Tibial nerve (tissue), 4 donors: ENCODE measurements at regions not wholly inside any gene's neighbourhood (a gene's known extent, or its start where the extent isn't known, plus 50 kb on each side); places are given as distances from the start of the nearest gene placed in this dataset.
"Not testable (repeated sequence)": the region's sequence is repeated elsewhere in the genome, so short reads cannot be mapped to it uniquely, and the experiment has no call there.

ENCODE experiments used
- DNase-seq, 2 donors: peaks; one replicate each; pipeline ENCODE4 v3.0.0-alpha.2; 2019; ENCODE audit warnings: low spot score in 2 of 2
- H3K27ac ChIP-seq, 4 donors: fragments of 200-600 bp; sonication (generic) in 3 of 4; one replicate each; pipeline ENCODE4 v1.5.1; 2017 to 2019; ENCODE audit warnings: mild to moderate bottlenecking in 1 of 4
- H3K27me3 ChIP-seq, 2 donors: fragments of 200-600 bp; sonication (generic) in 1 of 2; one replicate each; pipeline versions ENCODE4 v1.5.1 to v1.6.0; 2017 to 2019
- H3K36me3 ChIP-seq, 3 donors: fragments of 200-600 bp; sonication (generic); one replicate each; pipeline ENCODE4 v1.5.1; 2018 to 2019
- H3K4me1 ChIP-seq, 4 donors: fragments of 200-600 bp; sonication (generic) in 3 of 4; one replicate each; pipeline ENCODE4 v1.5.1; 2017 to 2019
- H3K4me3 ChIP-seq, 4 donors: fragments of 200-600 bp; sonication (generic) in 3 of 4; one replicate each; pipeline ENCODE4 v1.5.1; 2017 to 2019; ENCODE audit warnings: mild to moderate bottlenecking in 1 of 4, moderate library complexity in 1 of 4
- H3K9me3 ChIP-seq, 4 donors: fragments of 200-600 bp; sonication (generic) in 3 of 4; one replicate each; pipeline ENCODE4 v1.5.1; 2017 to 2019
- EP300 ChIP-seq, 2 donors: sonication (generic); formaldehyde crosslinking; IDR thresholded peaks; one replicate each; pipeline ENCODE4 v1.6.1; 2017; ENCODE audit warnings: antibody characterized with exemption in 2 of 2, mild to moderate bottlenecking in 1 of 2
- POLR2A ChIP-seq, 2 donors: fragments of 450-650 bp; IDR thresholded peaks; one replicate each; pipeline ENCODE4 v1.6.1; 2017; ENCODE audit warnings: antibody characterized with exemption in 2 of 2, mild to moderate bottlenecking in 2 of 2, moderate library complexity in 2 of 2
- WGBS, 2 donors: methylation state at CpG; one replicate each; pipeline ENCODE4 v1.1.5; 2018; 5-methylcytosine and 5-hydroxymethylcytosine counted together
- TF ChIP-seq, protein P1 (sequence below), 5 experiments: fragments of 200-600 bp in 3 of 5; fragments of 450-650 bp in 2 of 5; sonication (generic) in 3 of 5; IDR thresholded peaks; one replicate each; pipeline ENCODE4 v1.5.1; 2016 to 2019; ENCODE audit warnings: antibody characterized with exemption in 5 of 5, mild to moderate bottlenecking in 3 of 5, moderate library complexity in 2 of 5

DNA sequence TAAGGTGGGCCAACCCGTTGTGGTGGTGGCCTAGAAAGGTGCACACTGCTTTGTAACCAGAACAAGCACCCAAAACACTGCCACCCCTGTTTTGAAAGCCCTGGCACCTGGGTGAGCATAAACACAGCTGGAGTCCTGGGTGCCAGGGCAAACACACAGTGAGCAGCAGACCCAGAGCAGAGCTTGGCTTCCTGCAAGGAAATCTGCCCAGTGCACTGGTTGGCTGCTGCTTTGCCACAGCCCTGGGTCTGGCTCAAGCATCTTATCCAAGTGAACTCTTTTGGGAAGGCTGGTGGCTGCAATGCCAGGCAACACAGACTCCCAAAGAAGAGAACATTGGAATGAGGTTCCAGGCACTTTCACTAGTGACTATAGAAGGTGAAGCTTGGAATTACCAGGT, 145.5 kb upstream of the PDE1C start:
- Histone ChIP-seq H3K36me3 (no peaks in the 10 kb centered on the region), H3K4me1 (peaks cover 0 to 16% (median 8%) of the 10 kb centered on the region in 4 donors), H3K4me3 (no peak overlapping the region), H3K9me3 (no peaks in the 10 kb centered on the region), H3K27ac (no peak overlapping the region), H3K27me3 (no peaks in the 10 kb centered on the region)
- DNase-seq, result no peak
- whole genome bisulfite sequencing, 2 donors, result 81 to 95% methylated on average over 1 of the region's 1 CpG
- TF ChIP-seq EP300 (IDR thresholded peaks at IDR 0.05) (no peak), POLR2A (IDR thresholded peaks at IDR 0.05) (no peak)
- TF ChIP-seq, protein P1, sequence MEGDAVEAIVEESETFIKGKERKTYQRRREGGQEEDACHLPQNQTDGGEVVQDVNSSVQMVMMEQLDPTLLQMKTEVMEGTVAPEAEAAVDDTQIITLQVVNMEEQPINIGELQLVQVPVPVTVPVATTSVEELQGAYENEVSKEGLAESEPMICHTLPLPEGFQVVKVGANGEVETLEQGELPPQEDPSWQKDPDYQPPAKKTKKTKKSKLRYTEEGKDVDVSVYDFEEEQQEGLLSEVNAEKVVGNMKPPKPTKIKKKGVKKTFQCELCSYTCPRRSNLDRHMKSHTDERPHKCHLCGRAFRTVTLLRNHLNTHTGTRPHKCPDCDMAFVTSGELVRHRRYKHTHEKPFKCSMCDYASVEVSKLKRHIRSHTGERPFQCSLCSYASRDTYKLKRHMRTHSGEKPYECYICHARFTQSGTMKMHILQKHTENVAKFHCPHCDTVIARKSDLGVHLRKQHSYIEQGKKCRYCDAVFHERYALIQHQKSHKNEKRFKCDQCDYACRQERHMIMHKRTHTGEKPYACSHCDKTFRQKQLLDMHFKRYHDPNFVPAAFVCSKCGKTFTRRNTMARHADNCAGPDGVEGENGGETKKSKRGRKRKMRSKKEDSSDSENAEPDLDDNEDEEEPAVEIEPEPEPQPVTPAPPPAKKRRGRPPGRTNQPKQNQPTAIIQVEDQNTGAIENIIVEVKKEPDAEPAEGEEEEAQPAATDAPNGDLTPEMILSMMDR (IDR thresholded peaks at IDR 0.05), result no peak

DNA sequence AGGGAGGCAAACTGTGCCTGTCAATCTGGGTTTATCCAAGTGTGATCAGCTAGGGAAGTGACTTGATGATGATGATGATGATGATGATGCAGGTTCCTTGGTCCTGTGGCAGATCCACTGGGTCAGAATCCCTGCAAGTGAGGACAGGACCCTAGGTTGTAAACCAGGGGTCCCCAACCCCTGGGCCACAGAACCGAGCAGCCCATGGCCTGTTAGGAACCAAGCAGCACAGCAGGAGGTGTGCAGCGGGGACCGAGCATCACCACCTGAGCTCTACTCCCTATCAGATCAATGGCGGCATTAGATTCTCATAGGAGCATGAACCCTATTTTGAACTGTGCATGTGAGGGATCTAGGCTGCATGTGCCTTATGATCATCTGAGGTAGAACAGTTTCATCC, 144.7 kb upstream of the PDE1C start:
- 85 to 93% methylated on average over 4 of the region's 4 CpGs for WGBS, 2 donors
- Histone ChIP-seq H3K27ac (no peak overlapping the region), H3K36me3 (no peaks in the 10 kb centered on the region), H3K4me3 (no peak overlapping the region), H3K27me3 (no peaks in the 10 kb centered on the region), H3K9me3 (no peaks in the 10 kb centered on the region), H3K4me1 (peaks cover 0 to 16% (median 8%) of the 10 kb centered on the region in 4 donors)
- TF ChIP-seq EP300 (IDR thresholded peaks at IDR 0.05) (no peak), POLR2A (IDR thresholded peaks at IDR 0.05) (no peak)
- TF ChIP-seq, protein P1 (IDR thresholded peaks at IDR 0.05), result no peak
- no peak for DNase-seq

DNA sequence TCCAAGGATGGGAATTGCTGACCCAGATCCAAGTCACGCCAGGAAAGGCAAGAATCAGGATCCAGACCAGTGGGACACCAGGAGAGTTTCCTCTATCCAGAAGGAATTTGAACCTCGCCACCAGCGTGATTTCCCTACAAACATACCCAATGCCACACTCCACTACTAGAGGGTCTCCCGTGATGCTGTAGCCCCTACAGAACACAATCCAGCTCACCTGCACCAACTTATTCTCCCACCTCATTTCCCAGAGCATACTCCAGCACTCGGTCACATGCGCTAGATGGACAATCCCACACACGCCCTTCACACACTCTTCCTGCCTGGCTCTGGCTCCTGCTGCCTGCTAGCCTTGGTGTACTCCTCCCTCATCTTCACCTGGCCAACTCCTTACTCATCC, 142.1 kb upstream of the PDE1C start:
- 87 to 92% methylated on average over 7 of the region's 7 CpGs for WGBS, 2 donors
- TF ChIP-seq POLR2A (IDR thresholded peaks at IDR 0.05), result no peak
- TF ChIP-seq EP300 (IDR thresholded peaks at IDR 0.05), result no peak
- H3K36me3 ChIP-seq, result no peaks in the 10 kb centered on the region
- H3K4me3 ChIP-seq, result no peak overlapping the region
- no peaks in the 10 kb centered on the region for H3K9me3 ChIP-seq
- H3K4me1 ChIP-seq, result peaks cover 0 to 9% (median 3%) of the 10 kb centered on the region in 4 donors
- no peak for DNase-seq
- no peak overlapping the region for H3K27ac ChIP-seq
- H3K27me3 ChIP-seq, result no peaks in the 10 kb centered on the region

DNA sequence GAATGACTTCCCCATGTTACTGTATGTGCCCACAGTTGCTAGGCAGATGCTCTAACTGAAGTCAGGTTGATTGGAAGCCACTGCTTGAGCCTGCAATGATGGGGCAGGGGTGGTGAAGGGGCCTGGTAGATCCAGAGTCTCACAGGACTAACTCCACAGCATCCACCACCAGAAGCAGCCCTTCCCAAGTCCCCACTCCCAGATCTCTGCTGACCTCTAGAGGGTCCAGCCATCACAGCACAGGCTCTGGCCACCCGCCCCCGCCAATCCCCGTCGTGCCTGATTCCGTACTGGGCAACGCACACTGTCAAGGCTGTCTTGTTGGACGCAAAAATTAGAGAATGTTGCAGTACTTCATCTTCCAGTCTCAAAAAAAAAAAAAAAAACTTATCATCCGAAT, 136.8 kb upstream of the PDE1C start:
- no peak for DNase-seq
- 38 to 51% methylated on average over 8 of the region's 8 CpGs for WGBS, 2 donors
- peaks cover 0 to 7% (median 0%) of the 10 kb centered on the region in 4 donors for H3K4me1 ChIP-seq
- no peak overlapping the region for H3K4me3 ChIP-seq
- no peaks in the 10 kb centered on the region for H3K36me3 ChIP-seq
- no peak overlapping the region for H3K27ac ChIP-seq
- no peaks in the 10 kb centered on the region for H3K27me3 ChIP-seq
- TF ChIP-seq, protein P1 (IDR thresholded peaks at IDR 0.05), result no peak
- TF ChIP-seq POLR2A (IDR thresholded peaks at IDR 0.05) (no peak), EP300 (IDR thresholded peaks at IDR 0.05) (no peak)
- H3K9me3 ChIP-seq, result no peaks in the 10 kb centered on the region

DNA sequence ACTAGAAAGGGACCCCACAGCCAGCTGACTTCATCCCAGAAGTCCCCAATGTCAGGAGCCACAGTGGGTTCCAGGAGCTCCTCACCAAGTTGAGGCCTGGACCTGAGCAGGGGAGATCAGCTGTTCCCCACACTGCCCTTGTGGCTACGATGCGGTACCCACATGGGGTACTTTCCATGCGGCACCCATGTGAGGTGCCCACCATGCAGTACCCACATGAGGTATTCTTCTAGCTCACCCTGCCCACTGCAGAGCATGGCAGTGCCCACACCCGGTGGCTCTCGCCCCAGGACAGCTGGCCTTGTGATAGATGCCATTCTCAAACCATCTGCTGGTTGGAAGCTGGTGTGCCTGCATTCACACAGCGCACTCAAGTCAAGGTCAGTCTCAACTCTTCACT, 136.3 kb upstream of the PDE1C start:
- no peak for DNase-seq
- 95 to 98% methylated on average over 6 of the region's 6 CpGs for WGBS, 2 donors
- Histone ChIP-seq H3K27me3 (no peaks in the 10 kb centered on the region), H3K9me3 (no peaks in the 10 kb centered on the region), H3K4me1 (peaks cover 0 to 7% (median 0%) of the 10 kb centered on the region in 4 donors), H3K4me3 (no peak overlapping the region), H3K27ac (no peak overlapping the region), H3K36me3 (no peaks in the 10 kb centered on the region)
- TF ChIP-seq POLR2A (IDR thresholded peaks at IDR 0.05) (no peak), EP300 (IDR thresholded peaks at IDR 0.05) (no peak)
- TF ChIP-seq, protein P1 (IDR thresholded peaks at IDR 0.05), result no peak

DNA sequence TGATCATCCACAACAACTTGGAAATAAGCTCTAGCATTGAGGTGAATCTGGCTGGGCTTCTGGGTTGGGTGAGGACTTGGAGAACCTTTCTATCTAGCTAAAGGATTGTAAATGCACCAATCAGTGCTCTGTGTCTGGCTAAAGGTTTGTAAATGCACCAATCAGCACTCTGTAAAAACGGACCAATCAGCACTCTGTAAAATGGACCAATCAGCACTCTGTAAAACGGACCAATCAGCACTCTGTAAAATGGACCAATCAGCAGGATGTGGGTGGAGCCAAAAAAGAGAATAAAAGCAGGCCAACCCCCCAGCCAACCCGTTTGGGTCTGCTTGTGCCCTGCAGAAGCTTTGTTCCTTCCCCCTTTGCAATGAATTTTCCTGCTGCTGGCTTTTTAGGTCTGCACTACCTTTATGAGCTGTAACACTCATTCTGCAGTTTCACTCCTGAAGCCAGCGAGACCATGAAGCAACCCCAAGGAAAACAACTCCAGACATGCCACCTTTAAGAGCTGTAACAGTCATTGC, 135.2 kb upstream of the PDE1C start:
- not testable (repeated sequence) for H3K4me1 ChIP-seq, H3K4me3 ChIP-seq, H3K27ac ChIP-seq, H3K27me3 ChIP-seq, DNase-seq, H3K36me3 ChIP-seq, H3K9me3 ChIP-seq
- WGBS, 2 donors, result 76 to 77% methylated on average over 4 of the region's 4 CpGs
